ENCODE measurements at regions not wholly inside any gene's neighbourhood (a gene's known extent, or its start where the extent isn't known, plus 50 kb on each side); places are given as distances from the start of the nearest gene placed in this dataset.
"Not testable (repeated sequence)": the region's sequence is repeated elsewhere in the genome, so short reads cannot be mapped to it uniquely, and the experiment has no call there.

GRCh38 chr4:103402198-103402597 lies 204.1 kb upstream of the CENPE start:
- DNase-seq (ENCODE audit: low read depth) = no peak
- H3K4me3 ChIP-seq (ENCODE audit: low read depth, low read length) = no peak overlapping the region
- in situ Hi-C loops (cut with HindIII; ENCODE audit: low sequenced_read_pairs) = no loop called here
- TF ChIP-seq, protein P1, sequence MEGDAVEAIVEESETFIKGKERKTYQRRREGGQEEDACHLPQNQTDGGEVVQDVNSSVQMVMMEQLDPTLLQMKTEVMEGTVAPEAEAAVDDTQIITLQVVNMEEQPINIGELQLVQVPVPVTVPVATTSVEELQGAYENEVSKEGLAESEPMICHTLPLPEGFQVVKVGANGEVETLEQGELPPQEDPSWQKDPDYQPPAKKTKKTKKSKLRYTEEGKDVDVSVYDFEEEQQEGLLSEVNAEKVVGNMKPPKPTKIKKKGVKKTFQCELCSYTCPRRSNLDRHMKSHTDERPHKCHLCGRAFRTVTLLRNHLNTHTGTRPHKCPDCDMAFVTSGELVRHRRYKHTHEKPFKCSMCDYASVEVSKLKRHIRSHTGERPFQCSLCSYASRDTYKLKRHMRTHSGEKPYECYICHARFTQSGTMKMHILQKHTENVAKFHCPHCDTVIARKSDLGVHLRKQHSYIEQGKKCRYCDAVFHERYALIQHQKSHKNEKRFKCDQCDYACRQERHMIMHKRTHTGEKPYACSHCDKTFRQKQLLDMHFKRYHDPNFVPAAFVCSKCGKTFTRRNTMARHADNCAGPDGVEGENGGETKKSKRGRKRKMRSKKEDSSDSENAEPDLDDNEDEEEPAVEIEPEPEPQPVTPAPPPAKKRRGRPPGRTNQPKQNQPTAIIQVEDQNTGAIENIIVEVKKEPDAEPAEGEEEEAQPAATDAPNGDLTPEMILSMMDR (IDR thresholded peaks at IDR 0.05; ENCODE audit: low read depth, low read length, missing control alignments) = no peak

DNA sequence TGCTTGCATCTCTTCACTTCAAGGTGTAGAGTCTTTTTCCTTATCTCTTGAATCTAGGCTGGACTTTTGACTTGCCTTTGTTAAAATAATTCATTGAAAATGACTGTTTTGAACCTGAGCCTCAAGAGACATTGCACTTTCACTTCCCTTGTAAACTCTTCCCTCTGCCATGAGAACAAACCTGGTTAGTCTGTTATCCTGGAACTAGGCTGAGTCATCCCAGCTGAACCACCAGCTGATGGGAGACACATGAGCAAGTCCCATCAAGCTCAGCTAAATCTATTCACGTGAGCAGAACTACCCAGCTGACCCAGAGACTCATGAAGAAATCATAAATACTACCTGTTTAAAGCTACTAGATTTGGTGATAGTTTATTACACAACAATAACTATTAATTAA lies 202.3 kb upstream of the CENPE start:
- DNase-seq (ENCODE audit: low read depth) = no peak
- TF ChIP-seq, protein P1 (IDR thresholded peaks at IDR 0.05; ENCODE audit: low read depth, low read length, missing control alignments) = no peak
- in situ Hi-C loops (cut with HindIII; ENCODE audit: low sequenced_read_pairs) = no loop called here
- H3K4me3 ChIP-seq (ENCODE audit: low read depth, low read length) = no peak overlapping the region

DNA sequence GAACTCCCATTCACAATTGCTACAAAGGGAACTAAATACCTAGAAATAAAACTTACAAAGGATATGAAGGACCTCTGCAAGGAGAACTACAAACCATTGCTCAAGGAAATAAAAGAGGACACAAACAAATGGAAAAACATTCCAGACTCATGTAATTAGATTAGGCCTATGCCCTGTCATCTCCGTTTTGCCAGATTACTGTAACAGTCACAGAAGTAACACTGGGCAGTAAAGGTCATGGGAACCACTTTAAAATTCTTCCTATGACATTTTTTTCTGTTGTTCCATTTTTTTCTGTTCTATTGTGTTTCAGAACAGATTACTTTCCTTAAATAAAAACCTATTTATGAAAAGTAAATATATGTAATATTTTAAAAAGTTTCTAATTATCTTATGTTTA lies 199.4 kb upstream of the CENPE start:
- TF ChIP-seq, protein P1 (IDR thresholded peaks at IDR 0.05; ENCODE audit: low read depth, low read length, missing control alignments) = no peak
- H3K4me3 ChIP-seq (ENCODE audit: low read depth, low read length) = no peak overlapping the region
- in situ Hi-C loops (cut with HindIII; ENCODE audit: low sequenced_read_pairs) = no loop called here
- DNase-seq (ENCODE audit: low read depth) = no peak

- H3K4me3 ChIP-seq (ENCODE audit: low read depth, low read length); in situ Hi-C loops (cut with HindIII; ENCODE audit: low sequenced_read_pairs); DNase-seq (ENCODE audit: low read depth): not testable (repeated sequence)
These were observed 189.4 kb upstream of the CENPE start for GRCh38 chr4:103387508-103388011.

- H3K4me3 ChIP-seq (ENCODE audit: low read depth, low read length); in situ Hi-C loops (cut with HindIII; ENCODE audit: low sequenced_read_pairs); DNase-seq (ENCODE audit: low read depth): not testable (repeated sequence)
These were observed 187.4 kb upstream of the CENPE start for GRCh38 chr4:103385565-103385964.

- no peak for DNase-seq (ENCODE audit: low read depth)
- TF ChIP-seq, protein P1 (IDR thresholded peaks at IDR 0.05; ENCODE audit: low read depth, low read length, missing control alignments) = no peak
- in situ Hi-C loops (cut with HindIII; ENCODE audit: low sequenced_read_pairs) = no loop called here
- H3K4me3 ChIP-seq (ENCODE audit: low read depth, low read length) = no peak overlapping the region
These were observed 177.1 kb upstream of the CENPE start for GRCh38 chr4:103375278-103375677.

DNA sequence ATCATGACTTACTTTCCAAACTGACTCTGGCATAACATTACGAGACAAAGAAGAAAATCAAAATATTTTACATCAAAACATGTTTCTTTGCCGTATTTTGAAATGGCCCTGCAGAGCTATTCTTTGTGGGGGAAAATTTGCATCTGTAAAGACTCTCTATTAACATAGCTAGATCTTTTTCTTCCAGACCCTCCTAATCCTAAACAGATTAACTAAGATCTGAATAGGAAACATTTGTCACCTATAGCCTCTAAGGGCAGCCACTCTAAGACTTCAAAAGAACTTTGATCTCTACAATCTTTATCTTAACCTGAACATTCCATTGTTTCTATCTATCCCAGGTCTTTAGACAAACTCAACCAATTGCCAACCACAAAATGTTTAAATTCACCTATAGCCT lies 176.6 kb upstream of the CENPE start:
- no peak for DNase-seq (ENCODE audit: low read depth)
- in situ Hi-C loops (cut with HindIII; ENCODE audit: low sequenced_read_pairs) = no loop called here
- TF ChIP-seq, protein P1 (IDR thresholded peaks at IDR 0.05; ENCODE audit: low read depth, low read length, missing control alignments) = no peak
- H3K4me3 ChIP-seq (ENCODE audit: low read depth, low read length) = no peak overlapping the region

- no peak overlapping the region for H3K4me3 ChIP-seq (ENCODE audit: low read depth, low read length)
- TF ChIP-seq, protein P1 (IDR thresholded peaks at IDR 0.05; ENCODE audit: low read depth, low read length, missing control alignments) = no peak
- in situ Hi-C loops (cut with HindIII; ENCODE audit: low sequenced_read_pairs) = no loop called here
- DNase-seq (ENCODE audit: low read depth) = no peak
These were observed 176.2 kb upstream of the CENPE start for GRCh38 chr4:103374306-103374705.

Measured in astrocyte of the cerebellum (primary cell).